ENCODE measurements at regions not wholly inside any gene's neighbourhood (a gene's known extent, or its start where the extent isn't known, plus 50 kb on each side); places are given as distances from the start of the nearest gene placed in this dataset.
A peak's percentile ranks its signal among the peaks of the same experiment; 100 is the strongest.

DNA sequence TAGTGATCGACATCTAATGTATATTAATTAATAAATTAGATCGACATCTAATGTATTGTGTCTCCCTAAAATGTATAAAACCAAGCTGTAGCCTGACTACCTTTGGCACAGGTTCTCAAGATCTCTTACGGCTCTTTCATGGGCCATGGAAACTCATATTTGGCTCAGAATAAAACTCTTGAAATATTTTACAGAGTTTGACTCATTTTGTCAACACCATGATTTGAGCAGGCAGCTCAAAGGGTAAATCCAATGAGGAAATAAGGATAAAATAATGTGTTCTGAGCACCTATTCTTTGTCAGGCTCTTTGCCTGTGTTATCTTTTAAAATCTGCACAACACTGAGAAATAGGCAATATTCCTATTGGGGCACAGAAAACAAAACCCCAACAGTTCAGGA is 223.4 kb upstream of the DUSP10 start:
- Histone ChIP-seq H3K79me2 (ENCODE audit: low read length) (no peaks in the 10 kb centered on the region), H3K4me2 (ENCODE audit: low read depth, low read length) (no peak overlapping the region), H3K4me3 (ENCODE audit: low read length) (no peak overlapping the region), H3K27ac (ENCODE audit: low read length) (no peak overlapping the region), H3K36me3 (replicated peaks; ENCODE audit: insufficient read depth, low read length) (no peaks in the 10 kb centered on the region), H3K9me2 (replicated peaks; ENCODE audit: insufficient read depth, low read length) (no peaks in the 10 kb centered on the region), H4K20me1 (ENCODE audit: insufficient read depth, low read length) (no peaks in the 10 kb centered on the region), H3K9me3 (replicated peaks; ENCODE audit: insufficient read depth, low read length) (no peaks in the 10 kb centered on the region), H3K9ac (ENCODE audit: low read length) (no peak overlapping the region), H2AFZ (ENCODE audit: low read length) (no peak overlapping the region), H3F3A (ENCODE audit: insufficient read depth, low read length) (no peaks in the 10 kb centered on the region), H3K27me3 (replicated peaks; ENCODE audit: insufficient read depth, low read length) (no peaks in the 10 kb centered on the region), H3K4me1 (ENCODE audit: low read length) (peaks cover 16% of the 10 kb centered on the region)
- no peak for DNase-seq
- no peak for TF ChIP-seq EZH2 (optimal IDR thresholded peaks at IDR 0.05; ENCODE audit: low read depth, low read length)
- TF ChIP-seq, protein P1, sequence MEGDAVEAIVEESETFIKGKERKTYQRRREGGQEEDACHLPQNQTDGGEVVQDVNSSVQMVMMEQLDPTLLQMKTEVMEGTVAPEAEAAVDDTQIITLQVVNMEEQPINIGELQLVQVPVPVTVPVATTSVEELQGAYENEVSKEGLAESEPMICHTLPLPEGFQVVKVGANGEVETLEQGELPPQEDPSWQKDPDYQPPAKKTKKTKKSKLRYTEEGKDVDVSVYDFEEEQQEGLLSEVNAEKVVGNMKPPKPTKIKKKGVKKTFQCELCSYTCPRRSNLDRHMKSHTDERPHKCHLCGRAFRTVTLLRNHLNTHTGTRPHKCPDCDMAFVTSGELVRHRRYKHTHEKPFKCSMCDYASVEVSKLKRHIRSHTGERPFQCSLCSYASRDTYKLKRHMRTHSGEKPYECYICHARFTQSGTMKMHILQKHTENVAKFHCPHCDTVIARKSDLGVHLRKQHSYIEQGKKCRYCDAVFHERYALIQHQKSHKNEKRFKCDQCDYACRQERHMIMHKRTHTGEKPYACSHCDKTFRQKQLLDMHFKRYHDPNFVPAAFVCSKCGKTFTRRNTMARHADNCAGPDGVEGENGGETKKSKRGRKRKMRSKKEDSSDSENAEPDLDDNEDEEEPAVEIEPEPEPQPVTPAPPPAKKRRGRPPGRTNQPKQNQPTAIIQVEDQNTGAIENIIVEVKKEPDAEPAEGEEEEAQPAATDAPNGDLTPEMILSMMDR (IDR thresholded peaks at IDR 0.05; ENCODE audit: low read length): no peak
- TF ChIP-seq EZH2phosphoT487 (IDR thresholded peaks at IDR 0.05; ENCODE audit: low read length): no peak

DNA sequence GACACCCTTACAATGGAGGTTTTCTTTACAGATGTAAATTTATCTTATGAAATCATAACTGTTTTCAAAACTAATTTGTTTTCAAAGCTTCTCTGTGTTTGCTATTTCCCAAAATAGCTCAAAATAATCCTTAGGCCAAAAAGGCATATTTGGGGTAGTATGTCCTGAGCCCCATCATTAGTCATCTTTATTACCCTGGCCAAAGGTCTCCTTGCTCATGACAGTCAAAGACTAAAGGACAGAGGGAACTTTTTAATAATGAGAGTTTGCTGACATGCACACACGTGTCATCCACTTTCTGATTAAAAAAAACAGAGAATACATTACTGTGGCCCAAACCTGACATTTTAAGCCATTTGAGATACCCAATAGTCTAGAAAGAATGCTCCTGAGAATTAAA is 221.9 kb upstream of the DUSP10 start:
- no peak overlapping the region for H2AFZ ChIP-seq (ENCODE audit: low read length)
- no peaks in the 10 kb centered on the region for H3K27me3 ChIP-seq (replicated peaks; ENCODE audit: insufficient read depth, low read length)
- DNase-seq: no peak
- H3F3A ChIP-seq (ENCODE audit: insufficient read depth, low read length): no peaks in the 10 kb centered on the region
- no peaks in the 10 kb centered on the region for H3K36me3 ChIP-seq (replicated peaks; ENCODE audit: insufficient read depth, low read length)
- peaks cover 16% of the 10 kb centered on the region for H3K4me1 ChIP-seq (ENCODE audit: low read length)
- no peaks in the 10 kb centered on the region for H4K20me1 ChIP-seq (ENCODE audit: insufficient read depth, low read length)
- no peak for TF ChIP-seq EZH2phosphoT487 (IDR thresholded peaks at IDR 0.05; ENCODE audit: low read length)
- no peak for TF ChIP-seq EZH2 (optimal IDR thresholded peaks at IDR 0.05; ENCODE audit: low read depth, low read length)
- TF ChIP-seq, protein P1 (IDR thresholded peaks at IDR 0.05; ENCODE audit: low read length): no peak
- no peaks in the 10 kb centered on the region for H3K9me2 ChIP-seq (replicated peaks; ENCODE audit: insufficient read depth, low read length)
- H3K27ac ChIP-seq (ENCODE audit: low read length): no peak overlapping the region
- H3K4me2 ChIP-seq (ENCODE audit: low read depth, low read length): no peak overlapping the region
- H3K4me3 ChIP-seq (ENCODE audit: low read length): no peak overlapping the region
- no peaks in the 10 kb centered on the region for H3K79me2 ChIP-seq (ENCODE audit: low read length)
- H3K9me3 ChIP-seq (replicated peaks; ENCODE audit: insufficient read depth, low read length): no peaks in the 10 kb centered on the region
- H3K9ac ChIP-seq (ENCODE audit: low read length): no peak overlapping the region

DNA sequence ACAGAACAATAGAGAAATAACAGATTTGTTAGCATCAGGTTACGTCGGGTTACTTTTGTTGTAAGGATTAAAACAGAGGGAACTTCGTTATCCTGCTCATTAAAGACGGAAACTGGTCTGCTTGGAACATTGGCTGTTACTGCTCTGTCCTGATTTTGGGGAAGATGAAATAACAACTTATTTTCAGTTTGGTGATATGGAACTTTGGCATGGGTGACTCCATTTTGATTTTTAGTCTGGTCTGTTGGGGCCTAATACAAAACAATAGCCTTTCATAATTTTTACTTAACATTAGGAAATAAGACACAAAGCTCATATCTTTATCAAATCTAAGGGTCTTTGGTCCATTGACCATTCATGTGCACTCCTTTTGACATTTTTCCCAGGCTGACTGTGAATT is 220.5 kb upstream of the DUSP10 start:
- no peak for DNase-seq
- H2AFZ ChIP-seq (ENCODE audit: low read length): peak overlapping the region; percentile 21; the same call in 1 of the 2 replicates
- peak overlapping the region; percentile 19; the same call in 1 of the 2 replicates for H3K27ac ChIP-seq (ENCODE audit: low read length)
- H3K27me3 ChIP-seq (replicated peaks; ENCODE audit: insufficient read depth, low read length): no peaks in the 10 kb centered on the region
- no peaks in the 10 kb centered on the region for H3K79me2 ChIP-seq (ENCODE audit: low read length)
- H3F3A ChIP-seq (ENCODE audit: insufficient read depth, low read length): no peaks in the 10 kb centered on the region
- H3K36me3 ChIP-seq (replicated peaks; ENCODE audit: insufficient read depth, low read length): no peaks in the 10 kb centered on the region
- peaks cover 19% of the 10 kb centered on the region for H3K4me1 ChIP-seq (ENCODE audit: low read length)
- peak overlapping the region; percentile 62 for H3K4me2 ChIP-seq (ENCODE audit: low read depth, low read length)
- no peaks in the 10 kb centered on the region for H4K20me1 ChIP-seq (ENCODE audit: insufficient read depth, low read length)
- no peak overlapping the region for H3K9ac ChIP-seq (ENCODE audit: low read length)
- no peaks in the 10 kb centered on the region for H3K9me3 ChIP-seq (replicated peaks; ENCODE audit: insufficient read depth, low read length)
- TF ChIP-seq EZH2 (optimal IDR thresholded peaks at IDR 0.05; ENCODE audit: low read depth, low read length) (no peak), EZH2phosphoT487 (IDR thresholded peaks at IDR 0.05; ENCODE audit: low read length) (no peak)
- TF ChIP-seq, protein P1 (IDR thresholded peaks at IDR 0.05; ENCODE audit: low read length): no peak
- no peak overlapping the region for H3K4me3 ChIP-seq (ENCODE audit: low read length)
- H3K9me2 ChIP-seq (replicated peaks; ENCODE audit: insufficient read depth, low read length): no peaks in the 10 kb centered on the region
